Stimulated activated CD4-positive, alpha-beta T cell treated with anti-CD3 and anti-CD28 coated beads, Interleukin-15, amount 100 ng/mL, for 1 hour (primary cell): ENCODE measurements at regions not wholly inside any gene's neighbourhood (a gene's known extent, or its start where the extent isn't known, plus 50 kb on each side); places are given as distances from the start of the nearest gene placed in this dataset.
"Not testable (repeated sequence)": the region's sequence is repeated elsewhere in the genome, so short reads cannot be mapped to it uniquely, and the experiment has no call there.

ENCODE experiments used
- DNase-seq, 2 donors: peaks; one replicate each; pipeline ENCODE4 v3.0.0-alpha.2; 2020; ENCODE audit warnings: low read depth in 1 of 2, low spot score in 1 of 2

DNA sequence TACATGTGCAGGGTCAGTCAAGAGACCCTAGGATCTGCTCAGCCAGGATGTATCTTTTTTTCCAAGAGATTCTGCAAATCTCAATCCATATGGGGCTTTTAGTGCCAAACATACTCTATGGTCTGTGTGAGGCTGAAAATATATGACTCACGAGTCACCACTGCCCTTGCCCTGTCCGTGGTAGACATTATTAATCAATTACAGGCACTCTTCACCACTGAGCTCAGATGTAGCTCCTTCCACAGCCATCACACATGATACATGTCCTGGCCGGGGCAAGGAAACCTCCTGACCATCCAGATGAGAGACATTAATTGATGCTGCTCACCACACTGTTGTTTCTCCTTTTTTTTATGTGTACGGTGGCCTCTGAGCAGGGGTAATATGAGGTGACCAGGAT, 90.2 kb upstream of the RET start:
- DNase-seq, result no peak

DNA sequence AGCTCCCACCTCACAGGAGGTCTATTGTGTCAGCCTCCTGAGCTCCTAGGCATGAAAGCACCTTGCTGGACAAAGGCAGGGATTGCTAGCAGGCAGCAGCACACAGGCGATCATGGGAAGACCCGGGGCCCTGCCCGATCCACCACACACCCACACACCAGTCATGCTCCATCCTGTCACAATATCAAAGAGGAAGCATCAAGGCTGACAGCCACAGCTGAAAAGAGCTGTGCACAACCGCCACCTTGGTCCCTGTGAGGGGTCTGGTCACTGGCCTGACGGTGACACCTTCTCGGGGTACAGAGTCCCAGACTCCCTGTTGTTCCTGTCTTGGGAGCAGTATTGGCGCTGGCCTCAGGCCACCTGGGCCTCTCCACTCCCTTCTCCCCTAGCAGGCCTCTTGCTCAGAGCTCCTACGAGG, 89.7 kb upstream of the RET start:
- no peak for DNase-seq

DNA sequence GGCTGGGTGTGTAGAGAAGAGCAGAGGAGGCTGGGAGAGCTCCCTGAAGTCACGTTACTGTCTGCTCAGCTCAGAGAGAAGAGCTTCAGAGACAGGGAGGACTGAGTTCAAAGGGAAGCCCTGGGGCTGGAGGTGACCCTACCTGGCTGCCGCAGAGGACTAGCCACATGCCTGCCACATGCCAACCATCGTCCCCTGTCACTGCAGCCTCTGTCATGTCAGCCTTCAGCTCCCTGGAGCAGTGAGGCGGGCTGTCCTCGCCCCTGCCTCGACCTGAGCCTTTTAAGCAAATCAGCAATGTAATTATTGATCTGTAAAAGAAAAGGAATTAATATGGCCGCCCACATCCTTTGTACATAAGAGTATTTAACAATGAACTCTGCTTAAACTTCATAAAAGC, 89.3 kb upstream of the RET start:
- DNase-seq, result no peak

DNA sequence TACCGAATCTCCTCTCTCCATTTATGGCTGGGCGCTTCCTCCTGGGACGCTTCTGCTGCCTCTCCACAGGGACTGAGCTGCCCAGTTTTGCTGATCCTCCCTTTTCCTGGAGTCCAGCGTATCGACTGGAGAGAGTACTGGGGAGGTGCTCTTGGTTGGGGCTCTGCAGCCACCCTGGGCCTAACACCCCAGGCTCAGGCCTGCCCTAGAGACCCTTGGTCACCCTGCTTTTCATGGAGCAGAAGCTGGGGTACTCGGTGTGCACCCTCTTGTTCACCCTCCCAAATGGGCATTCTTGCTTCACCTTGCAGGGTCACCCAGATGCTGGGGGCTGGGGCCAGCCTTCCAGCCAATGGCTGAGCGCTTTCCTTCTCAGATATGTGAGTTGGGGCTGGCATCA, 88.8 kb upstream of the RET start:
- DNase-seq, result no peak

DNA sequence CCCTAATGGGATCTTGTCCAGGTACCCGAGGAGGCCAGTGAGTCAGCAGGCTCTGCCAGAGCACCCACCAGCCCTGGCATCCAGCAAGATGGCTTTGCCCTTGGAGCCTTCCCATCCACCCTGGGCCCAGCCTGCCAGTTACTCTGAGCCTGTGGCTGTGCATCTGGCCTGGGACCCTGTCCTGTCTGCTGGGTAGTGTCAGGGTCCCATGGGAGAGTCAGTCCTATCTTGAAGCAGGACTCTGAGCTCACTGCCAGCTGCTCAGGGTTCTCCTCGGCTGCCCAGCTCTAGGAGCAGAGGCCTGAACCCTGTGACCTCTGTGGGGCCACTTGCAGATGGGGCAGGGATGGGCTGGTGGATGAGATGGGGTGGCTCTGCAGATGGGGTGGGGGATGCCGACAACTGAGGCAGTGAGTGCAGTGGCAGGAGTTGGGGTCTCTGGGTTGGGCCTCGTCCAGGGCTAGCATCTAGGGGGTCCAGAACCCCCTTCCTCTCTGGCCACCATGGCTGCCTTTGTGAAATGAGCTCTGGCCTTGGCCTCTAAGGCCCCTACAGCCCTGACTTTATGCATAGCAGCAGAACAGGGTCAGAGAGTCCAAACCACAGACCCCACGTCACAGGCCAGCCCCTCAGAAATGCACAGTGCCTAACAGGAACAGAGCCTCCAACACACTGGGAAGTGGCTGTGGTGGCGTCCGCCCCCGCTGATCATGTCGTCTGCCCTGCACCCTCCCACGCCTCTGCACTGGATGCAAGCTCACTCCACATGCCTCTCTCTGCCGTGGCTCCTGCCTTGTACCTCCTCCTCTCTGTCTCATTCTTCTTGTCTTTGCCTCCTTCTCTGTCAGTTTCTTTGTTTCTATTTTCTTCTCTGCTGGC, 88.1 kb upstream of the RET start:
- no peak for DNase-seq

DNA sequence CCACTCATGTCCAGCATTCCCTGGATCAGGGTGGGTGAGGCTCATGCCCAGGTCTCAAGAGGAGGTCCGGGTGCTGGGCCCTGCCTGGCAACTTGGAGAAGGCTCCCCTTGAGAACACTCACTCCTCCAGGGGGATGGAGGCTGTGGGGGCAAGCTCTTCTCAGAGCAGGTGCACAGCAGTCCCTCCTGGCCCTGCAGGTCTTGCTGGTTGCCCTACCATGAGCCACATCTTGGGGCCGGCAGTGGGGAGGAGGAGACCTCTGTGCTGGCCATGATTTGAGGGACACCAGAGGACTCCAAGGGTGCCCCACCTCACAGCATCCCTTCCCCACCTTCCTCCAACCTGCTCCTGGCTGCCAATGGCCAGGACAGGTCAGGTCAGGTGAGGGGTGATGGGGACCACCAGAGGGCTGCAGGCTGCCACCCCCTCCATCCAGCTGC, 87.4 kb upstream of the RET start:
- DNase-seq, result no peak

DNA sequence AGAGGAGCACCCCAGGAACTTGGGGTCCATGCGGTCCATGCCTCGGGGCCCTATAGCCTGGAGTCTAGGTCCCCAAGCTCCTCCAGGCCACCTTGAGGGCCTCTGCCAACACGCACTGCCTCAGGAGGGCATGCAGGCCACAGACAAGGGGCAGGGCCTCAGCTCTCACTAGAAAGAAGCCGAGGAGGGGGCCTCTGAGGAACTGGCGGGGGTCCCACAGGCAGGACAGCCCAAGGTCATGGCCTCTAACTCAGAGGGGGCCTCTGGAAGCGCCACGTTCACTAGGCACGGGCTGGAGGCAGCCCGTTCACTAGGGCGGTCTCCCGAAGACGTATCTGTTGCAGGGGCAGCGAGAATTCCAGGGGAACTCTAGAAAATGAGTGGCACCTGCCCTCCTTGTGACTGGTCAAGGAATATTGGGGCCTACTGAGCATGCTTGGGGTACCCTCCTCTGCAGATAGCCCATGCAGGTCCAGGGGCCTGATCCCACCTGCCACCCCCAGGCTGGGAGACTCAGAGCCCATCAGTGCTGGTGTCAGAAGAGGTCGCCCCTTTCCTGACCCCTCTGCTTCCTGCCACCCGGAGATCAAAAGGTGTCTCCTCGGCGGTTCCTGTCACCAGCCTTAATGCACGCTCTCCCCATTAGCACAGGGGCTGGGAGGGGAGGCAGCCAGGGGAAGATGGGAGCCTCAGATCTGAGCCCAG, 86.7 kb upstream of the RET start:
- DNase-seq, result no peak

DNA sequence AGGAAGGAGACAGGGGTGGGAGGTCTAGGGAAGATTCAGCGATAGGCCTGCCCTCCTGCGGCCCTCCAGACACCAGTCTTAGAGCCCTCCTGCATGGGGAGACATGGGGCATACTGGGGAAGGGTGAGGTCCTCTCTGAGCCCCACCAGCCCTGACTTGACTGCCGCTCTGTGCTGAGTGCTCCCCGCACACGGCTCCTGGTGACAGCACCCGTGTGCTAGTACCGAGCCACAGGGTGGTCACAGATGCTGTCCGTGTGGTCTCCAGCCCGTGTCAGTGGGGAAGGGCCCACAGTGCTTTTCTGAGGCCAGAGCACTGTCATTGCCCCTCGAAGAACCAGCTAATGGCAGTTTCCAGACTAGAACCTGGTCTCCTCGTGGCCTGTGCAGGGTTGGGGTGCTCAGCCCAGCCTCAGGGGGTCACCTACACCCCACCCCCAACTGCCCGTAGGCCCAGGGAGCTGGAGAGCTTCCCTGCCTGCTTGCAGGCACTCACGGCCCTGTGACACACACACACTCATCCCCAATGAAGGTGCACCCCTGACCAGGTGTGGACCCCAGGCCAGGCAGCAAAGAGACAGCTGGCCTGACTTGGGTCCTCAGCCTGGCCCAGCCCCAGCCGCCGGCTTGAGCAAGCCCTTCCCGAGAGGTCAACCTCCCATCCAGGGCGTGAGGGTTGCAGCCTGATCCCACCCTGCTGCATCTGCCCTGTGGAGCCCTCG, 86.0 kb upstream of the RET start:
- no peak for DNase-seq

DNA sequence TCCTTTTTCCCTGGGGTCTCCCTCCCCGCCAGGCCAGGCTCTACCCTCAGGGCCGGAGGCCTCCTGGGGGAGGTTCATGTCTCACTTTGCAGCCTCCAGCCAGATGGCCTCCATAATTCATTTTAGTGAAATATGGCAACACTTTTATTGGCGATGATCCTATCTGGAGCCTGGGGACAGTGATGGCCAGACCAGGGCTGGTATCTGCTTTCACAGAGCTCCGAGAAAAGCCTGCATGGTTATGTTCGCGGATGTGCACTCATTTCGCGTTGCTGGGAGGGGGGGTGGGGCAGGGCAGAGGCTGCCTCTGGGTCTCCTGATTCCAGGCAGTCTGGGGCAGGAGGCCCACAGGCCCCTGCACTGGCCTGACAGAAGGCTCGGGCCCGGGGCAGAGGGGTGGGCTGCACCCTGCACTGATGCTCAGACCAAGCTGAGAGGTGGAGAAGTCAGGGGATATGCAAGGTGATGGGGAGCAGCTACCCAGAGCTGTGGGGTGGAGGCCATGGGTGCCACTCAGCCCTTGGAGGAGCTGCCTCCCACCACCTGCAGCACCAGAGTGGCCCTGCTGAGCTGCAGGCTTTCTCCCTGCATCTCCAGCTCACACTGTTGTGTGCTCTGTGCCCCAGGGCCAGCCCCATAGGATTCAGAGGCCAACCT, 85.3 kb upstream of the RET start:
- no peak for DNase-seq

DNA sequence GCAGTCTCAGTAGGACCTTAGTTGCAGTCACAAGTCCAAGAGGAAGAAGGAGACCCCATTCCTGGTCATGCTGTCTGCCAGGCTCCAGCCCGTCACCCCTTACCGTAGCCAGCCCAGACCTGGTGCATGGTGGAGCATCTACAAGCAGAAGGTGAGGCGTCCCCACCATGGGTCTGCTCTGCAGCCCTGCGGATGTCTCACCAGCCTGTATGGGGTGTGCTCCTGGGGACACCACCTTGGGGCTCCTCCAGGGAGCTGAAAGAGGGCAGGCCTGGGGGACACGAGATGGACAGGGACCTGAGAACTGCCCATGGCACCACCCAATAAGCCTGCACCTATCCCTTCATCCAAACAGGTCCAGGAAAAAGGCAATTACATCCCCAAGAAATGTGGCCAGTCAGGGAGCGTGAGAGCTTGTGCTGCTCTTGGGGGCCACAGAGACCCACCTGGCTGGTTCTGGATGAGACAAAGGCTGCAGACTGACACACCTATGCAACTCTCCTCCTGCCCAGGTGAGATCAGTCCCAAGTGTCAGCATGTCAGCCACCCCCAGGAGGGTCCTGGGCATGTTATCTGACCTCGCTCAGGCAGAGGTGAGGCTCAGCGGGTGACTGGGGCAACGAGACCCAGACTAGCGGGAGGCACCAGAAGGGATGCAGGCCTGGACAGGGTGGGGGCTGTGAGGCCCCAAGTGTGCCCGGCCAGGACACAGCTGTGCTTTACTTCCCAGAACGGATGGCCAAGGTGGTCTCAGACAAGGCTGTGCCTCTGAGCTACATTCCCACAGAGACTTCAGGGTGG, 84.5 kb upstream of the RET start:
- no peak for DNase-seq

DNA sequence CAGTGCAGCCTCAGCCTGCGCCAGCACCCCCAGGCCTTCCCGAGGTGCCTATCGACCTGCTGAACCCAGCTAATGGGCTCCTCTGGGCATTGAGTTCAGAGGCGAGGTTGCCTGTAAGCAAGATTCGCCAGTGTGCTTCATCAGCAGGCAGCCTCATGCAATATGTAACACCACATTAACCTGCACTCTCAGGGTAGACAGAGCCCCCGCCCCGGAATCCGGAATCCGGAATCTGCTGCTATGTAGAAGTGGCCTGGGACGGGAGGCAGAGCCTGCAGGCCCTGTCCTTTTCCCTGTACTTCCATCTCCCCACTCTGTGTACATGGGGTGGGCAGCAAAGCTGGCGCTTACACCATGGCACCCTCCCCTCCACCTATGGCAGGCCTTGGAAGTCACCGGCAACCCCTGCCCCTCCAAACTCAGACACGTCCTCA, 83.9 kb upstream of the RET start:
- DNase-seq, result no peak

DNA sequence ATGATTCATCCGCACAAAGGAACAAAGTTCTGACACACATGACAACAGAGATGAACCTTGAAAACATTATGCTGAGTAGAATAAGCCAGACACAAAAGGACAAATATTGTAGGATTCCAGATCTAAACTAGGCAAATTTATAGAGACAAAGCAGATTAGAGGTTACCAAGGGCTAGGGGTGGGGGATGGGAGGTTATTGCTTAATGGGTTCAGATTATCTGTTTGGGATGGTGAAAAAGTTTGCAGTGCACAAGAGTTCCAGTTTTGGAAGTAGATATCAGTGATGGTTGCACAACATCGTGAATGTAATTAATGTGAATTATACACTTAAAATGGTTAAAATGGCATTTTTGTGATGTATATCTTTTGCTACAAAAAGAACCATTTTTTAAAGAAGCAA, 82.0 kb upstream of the RET start:
- DNase-seq, result not testable (repeated sequence)

DNA sequence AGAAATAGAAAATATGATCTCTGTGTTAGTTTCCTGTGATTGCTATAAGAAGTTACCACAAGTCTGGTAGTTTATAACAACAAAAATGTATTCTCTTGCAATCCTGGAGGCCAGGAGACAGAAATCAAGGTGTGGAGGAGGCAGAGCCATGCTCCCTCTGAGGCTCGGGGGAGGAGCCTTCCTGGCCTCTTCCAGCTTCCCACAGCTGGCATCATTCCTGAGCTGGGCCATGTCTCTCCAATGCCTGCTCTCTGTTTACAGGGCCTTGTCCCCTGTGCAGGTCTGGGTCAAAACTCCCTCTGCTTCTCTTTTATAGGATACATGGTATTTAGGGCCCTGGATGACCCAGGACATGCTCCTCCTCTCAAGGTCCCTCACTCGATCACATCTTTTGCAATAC, 81.3 kb upstream of the RET start:
- no peak for DNase-seq

DNA sequence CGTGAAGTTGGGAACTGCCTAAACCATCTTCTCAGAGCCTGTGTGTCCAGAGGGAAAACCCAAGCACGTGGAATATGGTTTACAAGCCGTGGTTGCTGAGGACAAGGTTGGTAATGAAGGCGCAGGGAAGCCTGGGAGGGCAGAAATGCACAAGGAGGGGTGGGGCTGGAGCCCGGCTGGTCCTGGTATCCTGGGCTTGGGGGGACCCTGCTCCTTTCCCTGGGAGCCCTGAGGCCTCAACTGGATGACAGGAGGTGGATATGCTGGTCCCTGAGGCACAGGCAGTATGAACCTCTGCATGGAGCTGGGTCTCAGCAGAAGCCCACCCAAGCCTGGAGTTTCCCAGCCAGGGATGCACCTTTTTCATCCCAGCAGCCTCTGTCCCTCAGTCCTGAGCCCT, 80.3 kb upstream of the RET start:
- DNase-seq, result no peak

DNA sequence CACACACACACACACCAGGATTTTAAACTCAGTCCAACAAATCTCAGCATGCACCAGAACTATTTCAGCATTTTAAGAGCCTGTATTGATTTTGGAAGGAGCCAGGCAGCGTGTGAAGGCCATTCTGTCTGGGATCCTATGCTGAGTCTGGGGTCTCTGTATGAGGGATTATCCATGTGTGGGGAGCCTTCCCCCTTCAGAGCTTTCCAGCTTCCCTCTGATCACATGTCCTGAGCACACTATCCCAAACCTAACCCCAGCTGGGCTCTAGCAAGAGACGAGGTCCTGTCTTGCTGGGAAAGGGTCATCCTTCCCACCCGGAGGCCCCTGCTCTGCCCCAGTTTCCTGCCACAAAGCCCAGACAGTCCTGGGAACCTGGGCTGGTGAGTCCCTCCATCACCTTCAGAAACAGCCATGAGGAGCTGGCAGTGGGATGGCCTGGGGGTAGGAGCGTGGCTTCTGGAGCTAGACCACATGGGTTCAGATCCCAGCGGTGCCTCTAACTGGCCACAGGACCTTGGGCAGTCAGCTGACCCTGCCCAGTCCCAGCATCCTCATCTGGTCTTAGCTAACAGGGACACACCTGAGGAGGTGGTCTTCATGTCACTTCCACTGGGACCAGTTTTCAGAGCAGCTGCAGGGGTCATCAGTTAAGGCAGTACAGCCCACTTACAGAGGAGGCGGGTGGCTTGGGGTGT, 79.6 kb upstream of the RET start:
- DNase-seq, result no peak

DNA sequence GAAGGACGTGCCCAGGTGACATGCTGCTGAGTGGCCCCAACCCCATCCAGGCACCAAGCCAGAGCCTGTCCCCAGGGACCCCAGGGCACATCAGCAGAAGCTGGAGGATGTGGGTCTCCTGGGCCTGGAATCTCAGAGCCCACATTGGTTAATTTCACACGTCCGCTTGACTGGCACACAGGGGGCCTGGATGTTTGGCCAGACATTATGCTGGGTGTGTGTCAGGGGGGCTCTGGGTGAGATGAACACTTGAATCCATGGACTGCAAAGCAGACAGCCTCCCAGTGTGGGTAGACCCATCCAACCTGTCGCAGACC, 79.1 kb upstream of the RET start:
- no peak for DNase-seq

DNA sequence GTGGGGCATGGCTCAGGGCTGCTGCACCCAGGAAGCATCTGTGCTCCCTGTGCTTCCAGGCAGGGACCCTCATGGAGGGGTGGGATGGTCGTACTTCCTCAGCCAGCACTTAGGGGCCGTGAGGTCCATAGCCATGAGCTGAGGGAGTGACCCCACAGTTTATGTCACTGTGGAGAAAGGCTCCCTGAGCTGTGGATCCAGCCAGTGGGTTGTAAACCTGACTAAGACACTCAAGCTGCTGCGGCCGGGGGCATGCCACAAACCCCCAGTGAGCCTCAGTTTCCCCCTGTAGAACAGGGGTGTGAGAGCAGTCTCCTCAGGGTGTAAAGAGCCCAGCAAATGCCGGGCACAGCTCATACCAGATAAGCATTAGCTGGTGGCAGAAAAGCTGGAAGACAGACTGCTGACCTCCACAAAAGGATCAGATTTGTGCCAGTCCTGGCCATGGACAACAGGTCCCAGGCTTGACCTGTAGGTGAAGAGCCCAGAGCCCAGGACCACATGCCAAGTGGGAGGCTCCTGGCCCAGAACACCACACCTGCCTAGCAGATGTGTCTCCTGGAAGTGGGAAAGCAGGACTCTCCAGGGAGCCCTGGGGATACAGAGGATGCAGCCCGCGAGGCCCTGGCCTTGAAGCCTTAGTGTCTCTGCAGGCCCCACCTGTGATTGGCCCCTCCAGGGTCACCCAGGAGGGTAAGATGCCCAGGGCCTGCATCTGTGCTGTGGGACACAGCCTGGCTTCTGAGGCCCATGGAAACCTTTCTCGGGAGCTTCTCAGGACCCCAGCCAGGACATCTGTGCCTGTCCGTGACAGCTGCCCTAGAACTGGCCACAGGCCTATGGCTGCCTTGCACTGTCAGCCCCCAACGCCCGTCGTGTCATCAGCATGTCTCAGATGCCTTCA, 78.1 kb upstream of the RET start:
- DNase-seq, result no peak

DNA sequence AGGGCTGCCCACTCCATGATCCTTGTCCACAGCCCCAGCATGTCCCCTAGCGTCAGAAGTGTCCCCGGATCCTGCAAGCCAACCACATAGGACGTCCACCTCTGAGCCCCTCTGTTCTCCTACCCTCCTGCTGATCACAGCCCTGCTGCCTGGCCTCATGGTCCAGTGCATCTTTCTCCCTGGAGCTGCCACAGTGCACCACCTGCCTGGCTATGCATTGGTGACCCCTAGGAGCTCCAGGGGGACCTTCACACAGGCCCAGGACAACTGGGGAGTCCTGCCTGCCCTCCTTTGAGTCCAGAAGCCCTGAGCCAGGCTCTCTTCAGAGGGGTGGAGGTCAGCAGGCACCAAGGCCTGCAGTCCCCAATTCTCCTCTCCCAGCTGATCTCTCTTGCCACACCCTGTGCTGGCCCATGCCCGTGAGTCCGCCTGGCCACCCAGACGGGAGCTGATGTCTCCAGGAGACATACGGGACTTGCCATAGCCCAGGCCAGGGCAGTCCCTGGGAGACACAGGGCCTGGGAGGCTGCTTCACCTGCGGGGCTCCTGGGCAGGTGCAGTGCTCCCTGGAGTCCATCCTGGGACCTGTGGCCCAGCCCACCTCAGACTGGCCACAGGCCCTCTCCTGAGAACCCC, 77.4 kb upstream of the RET start:
- DNase-seq, result no peak

DNA sequence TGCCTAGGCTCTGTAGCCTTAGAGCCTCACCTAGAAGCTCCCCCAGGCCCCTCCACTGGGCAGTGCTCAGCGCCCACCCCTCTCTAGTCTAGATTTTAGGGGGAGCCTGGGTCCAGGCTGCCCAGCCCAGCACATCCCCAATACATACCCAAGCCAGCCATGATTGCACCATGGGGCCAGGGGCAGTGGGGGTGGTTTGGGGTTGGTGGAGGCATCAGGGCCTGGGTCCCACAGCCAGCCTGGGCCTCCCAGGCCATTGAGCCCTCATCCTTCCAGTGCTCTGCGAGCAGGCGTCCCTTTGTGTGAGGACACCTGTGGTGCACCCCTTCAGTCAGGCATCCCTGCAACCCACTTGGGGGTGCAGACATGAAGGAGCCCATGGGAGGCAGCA, 76.9 kb upstream of the RET start:
- DNase-seq, result no peak
